EL (cell line): ENCODE measurements at regions not wholly inside any gene's neighbourhood (a gene's known extent, or its start where the extent isn't known, plus 50 kb on each side); places are given as distances from the start of the nearest gene placed in this dataset.
A peak's percentile ranks its signal among the peaks of the same experiment; 100 is the strongest.

Experiments
- DNase-seq: peaks from one replicate; pipeline ENCODE4 v3.0.0-alpha.2; 2016

- no peak for DNase-seq
Measured at GRCh38 chr20:60214901-60215815, 256.9 kb downstream of the CDH26 start.

- DNase-seq: no peak
Measured at GRCh38 chr20:60215816-60216730, 257.9 kb downstream of the CDH26 start.

GRCh38 chr20:60219231-60219630 lies 261.0 kb downstream of the CDH26 start:
- DNase-seq: no peak

GRCh38 chr20:60219984-60220562 lies 261.9 kb downstream of the CDH26 start:
- peak; percentile 51 for DNase-seq

- no peak for DNase-seq
Measured at GRCh38 chr20:60220706-60221105, 262.5 kb downstream of the CDH26 start.

- DNase-seq: no peak
Measured at GRCh38 chr20:60221593-60221992, 263.4 kb downstream of the CDH26 start.

- DNase-seq: no peak
Measured at GRCh38 chr20:60222497-60222896, 264.3 kb downstream of the CDH26 start.

- DNase-seq: no peak
Measured at GRCh38 chr20:60223174-60223573, 265.0 kb downstream of the CDH26 start.

- DNase-seq: peak; percentile 59
Measured at GRCh38 chr20:60224914-60225313, 266.7 kb downstream of the CDH26 start.

GRCh38 chr20:60228255-60228654 lies 270.0 kb downstream of the CDH26 start:
- DNase-seq: no peak

- no peak for DNase-seq
Measured at GRCh38 chr20:60232380-60232779, 274.2 kb downstream of the CDH26 start.

- DNase-seq: peak; percentile 32
Measured at GRCh38 chr20:60233018-60233630, 274.9 kb downstream of the CDH26 start.

- DNase-seq: no peak
Measured at GRCh38 chr20:60236613-60237012, 278.4 kb downstream of the CDH26 start.

- no peak for DNase-seq
Measured at GRCh38 chr20:60237981-60238380, 279.8 kb downstream of the CDH26 start.

GRCh38 chr20:60238992-60239660 lies 280.9 kb downstream of the CDH26 start:
- DNase-seq: no peak

- no peak for DNase-seq
Measured at GRCh38 chr20:60239956-60240355, 281.7 kb downstream of the CDH26 start.

GRCh38 chr20:60240415-60240814 lies 282.2 kb downstream of the CDH26 start:
- DNase-seq: no peak

GRCh38 chr20:60240986-60241385 lies 282.8 kb downstream of the CDH26 start:
- DNase-seq: no peak

- DNase-seq: peak; percentile 76
Measured at GRCh38 chr20:60242836-60243505, 284.7 kb downstream of the CDH26 start.

GRCh38 chr20:60244373-60245146 lies 286.3 kb downstream of the CDH26 start:
- DNase-seq: no peak

- no peak for DNase-seq
Measured at GRCh38 chr20:60246751-60247150, 288.5 kb downstream of the CDH26 start.
